HG03520 (cell line): ENCODE measurements at regions not wholly inside any gene's neighbourhood (a gene's known extent, or its start where the extent isn't known, plus 50 kb on each side); places are given as distances from the start of the nearest gene placed in this dataset.
"Not testable (repeated sequence)": the region's sequence is repeated elsewhere in the genome, so short reads cannot be mapped to it uniquely, and the experiment has no call there.

Source experiments
- ATAC-seq: cut with Tn5 transposase; IDR thresholded peaks from one replicate; pipeline ENCODE4 v1.9.1; 2021; ENCODE audit warnings: mild to moderate bottlenecking, moderate library complexity; ENCODE audit not compliant: unreplicated experiment

GRCh38 chr2:21814588-21815149, 690.9 kb downstream of the TDRD15 start:
- ATAC-seq: no peak

GRCh38 chr2:21818212-21818795, 694.5 kb downstream of the TDRD15 start:
- no peak for ATAC-seq

GRCh38 chr2:21819454-21819853, 695.7 kb downstream of the TDRD15 start:
- ATAC-seq: no peak

- no peak for ATAC-seq
Observed at GRCh38 chr2:21820271-21820670, 696.5 kb downstream of the TDRD15 start.

- ATAC-seq: no peak
Observed at GRCh38 chr2:21821672-21822227, 698.0 kb downstream of the TDRD15 start.

- ATAC-seq: no peak
Observed at GRCh38 chr2:21822505-21822904, 698.7 kb downstream of the TDRD15 start.

- ATAC-seq: no peak
Observed at GRCh38 chr2:21833767-21834166, 710.0 kb downstream of the TDRD15 start.

- ATAC-seq: no peak
Observed at GRCh38 chr2:21836261-21836660, 712.5 kb downstream of the TDRD15 start.

GRCh38 chr2:21836719-21837118, 713.0 kb downstream of the TDRD15 start:
- no peak for ATAC-seq

- ATAC-seq: no peak
Observed at GRCh38 chr2:21837168-21837960, 713.6 kb downstream of the TDRD15 start.

GRCh38 chr2:21841341-21841740, 717.6 kb downstream of the TDRD15 start:
- ATAC-seq: no peak

GRCh38 chr2:21850367-21850766, 726.6 kb downstream of the TDRD15 start:
- ATAC-seq: not testable (repeated sequence)

- ATAC-seq: no peak
Observed at GRCh38 chr2:21854938-21855337, 731.2 kb downstream of the TDRD15 start.

- ATAC-seq: no peak
Observed at GRCh38 chr2:21856708-21857107, 732.9 kb downstream of the TDRD15 start.

GRCh38 chr2:21860907-21861306, 737.1 kb downstream of the TDRD15 start:
- ATAC-seq: no peak

- no peak for ATAC-seq
Observed at GRCh38 chr2:21866316-21866715, 742.5 kb downstream of the TDRD15 start.

- ATAC-seq: no peak
Observed at GRCh38 chr2:21887881-21888280, 764.1 kb downstream of the TDRD15 start.

- no peak for ATAC-seq
Observed at GRCh38 chr2:21890041-21890440, 766.3 kb downstream of the TDRD15 start.

- no peak for ATAC-seq
Observed at GRCh38 chr2:21890716-21891115, 766.9 kb downstream of the TDRD15 start.

GRCh38 chr2:21891191-21891590, 767.4 kb downstream of the TDRD15 start:
- no peak for ATAC-seq

- no peak for ATAC-seq
Observed at GRCh38 chr2:21892140-21892539, 768.4 kb downstream of the TDRD15 start.

GRCh38 chr2:21895200-21895599, 771.4 kb downstream of the TDRD15 start:
- no peak for ATAC-seq
